Vagina (tissue), 2 donors: ENCODE measurements at regions not wholly inside any gene's neighbourhood (a gene's known extent, or its start where the extent isn't known, plus 50 kb on each side); places are given as distances from the start of the nearest gene placed in this dataset.

Experiments
- DNase-seq, 2 donors: peaks; one replicate each; pipeline ENCODE4 v3.0.0-alpha.2; 2017; ENCODE audit errors: extremely low spot score in 2 of 2
- H3K27ac ChIP-seq: fragments of 200-600 bp; sonication (generic); one replicate; pipeline ENCODE4 v1.5.1; 2019
- H3K27me3 ChIP-seq: fragments of 200-600 bp; sonication (generic); one replicate; pipeline ENCODE4 v1.5.1; 2019
- H3K36me3 ChIP-seq, 2 donors: fragments of 200-600 bp; sonication (generic); one replicate each; pipeline ENCODE4 v1.5.1; 2017 to 2019
- H3K4me1 ChIP-seq: fragments of 200-600 bp; sonication (generic); one replicate; pipeline ENCODE4 v1.5.1; 2019
- H3K4me3 ChIP-seq, 2 donors: fragments of 200-600 bp; sonication (generic); 1 replicate in 1 of 2; 2 replicates in 1 of 2; pipeline ENCODE4 v1.5.1; 2016 to 2019
- H3K9me3 ChIP-seq: fragments of 200-600 bp; sonication (generic); one replicate; pipeline ENCODE4 v1.5.1; 2019
- POLR2A ChIP-seq, 2 donors: fragments of 450-650 bp; IDR thresholded peaks; one replicate each; pipeline ENCODE4 v1.6.1; 2017; ENCODE audit warnings: antibody characterized with exemption in 2 of 2, mild to moderate bottlenecking in 2 of 2, moderate library complexity in 2 of 2
- POLR2AphosphoS5 ChIP-seq, 2 donors: sonication (generic); formaldehyde crosslinking; IDR thresholded peaks; one replicate each; pipeline ENCODE4 v1.9.0; 2017; ENCODE audit warnings: antibody characterized with exemption in 2 of 2, mild to moderate bottlenecking in 2 of 2, low read depth in 1 of 2; ENCODE audit not compliant: insufficient read depth in 1 of 2
- intact Hi-C: fragments of 100-400 bp; cut with DNase I; formaldehyde crosslinking; loops from one replicate; pipeline ENCODE4 v1.15.1; 2023
- TF ChIP-seq, protein P1 (sequence below), 3 experiments: fragments of 450-650 bp in 2 of 3; fragments of 200-600 bp in 1 of 3; sonication (generic) in 1 of 3; IDR thresholded peaks; one replicate each; pipeline ENCODE4 v1.5.1; 2017 to 2019; ENCODE audit warnings: antibody characterized with exemption in 3 of 3, mild to moderate bottlenecking in 2 of 3, moderate library complexity in 2 of 3

DNA sequence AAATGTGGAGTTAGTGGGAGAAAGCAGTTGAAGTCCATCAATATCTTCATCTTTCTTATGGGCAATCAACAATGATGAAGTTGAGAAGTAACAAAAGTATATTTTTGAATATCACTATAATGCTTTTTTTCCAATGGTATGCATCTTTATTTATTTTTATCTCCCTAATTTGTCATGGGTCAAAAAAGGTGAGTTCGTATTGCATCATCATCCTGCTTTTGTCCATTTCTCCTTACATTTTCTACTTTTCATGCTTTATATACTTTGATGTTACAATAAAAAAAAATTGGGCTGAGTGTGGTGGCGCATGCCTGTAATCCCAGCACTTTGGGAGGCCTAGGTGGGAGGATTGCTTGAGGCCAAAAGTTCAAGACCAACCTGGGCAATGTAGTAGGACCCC, 101.2 kb upstream of the STXBP5 start:
- Histone ChIP-seq H3K27me3 (no peaks in the 10 kb centered on the region), H3K9me3 (no peaks in the 10 kb centered on the region), H3K36me3 (no peaks in the 10 kb centered on the region), H3K27ac (no peak overlapping the region), H3K4me1 (no peaks in the 10 kb centered on the region), H3K4me3 (no peak overlapping the region)
- TF ChIP-seq, protein P1, sequence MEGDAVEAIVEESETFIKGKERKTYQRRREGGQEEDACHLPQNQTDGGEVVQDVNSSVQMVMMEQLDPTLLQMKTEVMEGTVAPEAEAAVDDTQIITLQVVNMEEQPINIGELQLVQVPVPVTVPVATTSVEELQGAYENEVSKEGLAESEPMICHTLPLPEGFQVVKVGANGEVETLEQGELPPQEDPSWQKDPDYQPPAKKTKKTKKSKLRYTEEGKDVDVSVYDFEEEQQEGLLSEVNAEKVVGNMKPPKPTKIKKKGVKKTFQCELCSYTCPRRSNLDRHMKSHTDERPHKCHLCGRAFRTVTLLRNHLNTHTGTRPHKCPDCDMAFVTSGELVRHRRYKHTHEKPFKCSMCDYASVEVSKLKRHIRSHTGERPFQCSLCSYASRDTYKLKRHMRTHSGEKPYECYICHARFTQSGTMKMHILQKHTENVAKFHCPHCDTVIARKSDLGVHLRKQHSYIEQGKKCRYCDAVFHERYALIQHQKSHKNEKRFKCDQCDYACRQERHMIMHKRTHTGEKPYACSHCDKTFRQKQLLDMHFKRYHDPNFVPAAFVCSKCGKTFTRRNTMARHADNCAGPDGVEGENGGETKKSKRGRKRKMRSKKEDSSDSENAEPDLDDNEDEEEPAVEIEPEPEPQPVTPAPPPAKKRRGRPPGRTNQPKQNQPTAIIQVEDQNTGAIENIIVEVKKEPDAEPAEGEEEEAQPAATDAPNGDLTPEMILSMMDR (IDR thresholded peaks at IDR 0.05) = no peak
- TF ChIP-seq POLR2AphosphoS5 (IDR thresholded peaks at IDR 0.05; ENCODE audit: insufficient read depth in 1 of 2, low read depth in 1 of 2) (no peak), POLR2A (IDR thresholded peaks at IDR 0.05) (no peak)
- intact Hi-C loops = no loop called here
- no peak for DNase-seq

DNA sequence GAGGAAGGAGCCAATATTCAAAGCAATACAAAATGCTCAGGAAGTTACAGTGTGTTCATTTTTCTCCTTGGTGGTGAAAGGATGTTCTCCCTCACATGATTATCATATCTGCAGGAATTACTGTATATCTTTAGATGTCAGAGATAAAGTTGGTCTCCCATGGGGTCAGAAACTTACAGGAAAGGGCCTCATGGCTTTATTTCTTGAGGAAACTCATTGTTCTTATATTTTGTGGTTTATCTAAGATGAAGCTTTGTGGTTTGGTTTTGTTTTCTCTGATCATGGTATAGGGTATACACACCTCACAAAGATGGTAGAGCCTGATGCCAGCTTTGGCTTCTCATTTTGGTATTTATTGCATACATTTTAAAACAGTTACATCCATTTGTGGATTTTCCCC, 100.5 kb upstream of the STXBP5 start:
- no peak for DNase-seq
- Histone ChIP-seq H3K4me1 (no peaks in the 10 kb centered on the region), H3K27ac (no peak overlapping the region), H3K27me3 (no peaks in the 10 kb centered on the region), H3K9me3 (no peaks in the 10 kb centered on the region), H3K36me3 (no peaks in the 10 kb centered on the region), H3K4me3 (no peak overlapping the region)
- intact Hi-C loops = no loop called here
- TF ChIP-seq, protein P1 (IDR thresholded peaks at IDR 0.05) = no peak
- no peak for TF ChIP-seq POLR2A (IDR thresholded peaks at IDR 0.05)
- TF ChIP-seq POLR2AphosphoS5 (IDR thresholded peaks at IDR 0.05; ENCODE audit: insufficient read depth in 1 of 2, low read depth in 1 of 2) = no peak

- H3K27me3 ChIP-seq = no peaks in the 10 kb centered on the region
These were observed 98.4 kb upstream of the STXBP5 start for GRCh38 chr6:147105786-147106185.

DNA sequence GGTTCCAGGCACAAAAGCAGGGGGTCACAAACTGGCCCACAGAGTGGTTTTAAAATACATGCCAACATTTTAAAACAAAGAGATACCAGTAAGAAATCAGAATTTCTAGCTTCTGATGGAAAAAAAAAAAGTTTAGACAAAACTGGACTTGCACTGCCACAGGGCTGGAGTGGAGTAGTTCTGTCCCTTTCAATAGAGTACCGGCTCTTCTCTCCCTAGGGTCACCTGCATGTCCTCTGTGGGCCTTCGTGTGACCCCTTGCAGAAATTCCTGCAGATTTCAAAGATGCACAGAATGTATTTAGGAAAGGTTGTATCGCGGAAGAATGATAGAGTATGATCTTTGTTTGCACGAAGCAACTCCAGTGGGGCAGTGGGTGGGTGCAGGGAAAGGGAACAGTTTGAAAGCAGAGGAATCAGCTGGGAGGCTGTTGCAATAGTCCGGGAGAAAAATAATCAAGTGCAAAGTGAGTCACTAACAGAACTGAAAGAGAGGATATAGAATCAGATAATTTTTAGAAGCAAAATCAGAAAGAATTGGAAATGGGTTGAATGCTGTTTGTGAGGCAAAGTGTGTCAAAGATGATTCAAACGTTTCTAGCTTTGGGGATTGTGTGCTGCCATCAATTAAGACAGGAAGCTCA, 97.3 kb upstream of the STXBP5 start:
- no peak for TF ChIP-seq POLR2AphosphoS5 (IDR thresholded peaks at IDR 0.05; ENCODE audit: insufficient read depth in 1 of 2, low read depth in 1 of 2)
- no peak for TF ChIP-seq POLR2A (IDR thresholded peaks at IDR 0.05)
- TF ChIP-seq, protein P1 (IDR thresholded peaks at IDR 0.05) = no peak
- intact Hi-C loops = no loop called here
- no peaks in the 10 kb centered on the region for H3K36me3 ChIP-seq
- H3K27me3 ChIP-seq = no peaks in the 10 kb centered on the region
- H3K4me1 ChIP-seq = no peaks in the 10 kb centered on the region
- no peak for DNase-seq
- H3K9me3 ChIP-seq = no peaks in the 10 kb centered on the region
- H3K27ac ChIP-seq = no peak overlapping the region
- no peak overlapping the region for H3K4me3 ChIP-seq

More at GRCh38 chr6:147105786-147106185, 98.4 kb upstream of the STXBP5 start:
- H3K36me3 ChIP-seq = no peaks in the 10 kb centered on the region
- no peak for DNase-seq
- H3K4me3 ChIP-seq = no peak overlapping the region
- no peaks in the 10 kb centered on the region for H3K4me1 ChIP-seq
- no peaks in the 10 kb centered on the region for H3K9me3 ChIP-seq
- no peak overlapping the region for H3K27ac ChIP-seq
- TF ChIP-seq, protein P1 (IDR thresholded peaks at IDR 0.05) = no peak
- TF ChIP-seq POLR2A (IDR thresholded peaks at IDR 0.05) = no peak
- no peak for TF ChIP-seq POLR2AphosphoS5 (IDR thresholded peaks at IDR 0.05; ENCODE audit: insufficient read depth in 1 of 2, low read depth in 1 of 2)
- intact Hi-C loops = no loop called here

DNA sequence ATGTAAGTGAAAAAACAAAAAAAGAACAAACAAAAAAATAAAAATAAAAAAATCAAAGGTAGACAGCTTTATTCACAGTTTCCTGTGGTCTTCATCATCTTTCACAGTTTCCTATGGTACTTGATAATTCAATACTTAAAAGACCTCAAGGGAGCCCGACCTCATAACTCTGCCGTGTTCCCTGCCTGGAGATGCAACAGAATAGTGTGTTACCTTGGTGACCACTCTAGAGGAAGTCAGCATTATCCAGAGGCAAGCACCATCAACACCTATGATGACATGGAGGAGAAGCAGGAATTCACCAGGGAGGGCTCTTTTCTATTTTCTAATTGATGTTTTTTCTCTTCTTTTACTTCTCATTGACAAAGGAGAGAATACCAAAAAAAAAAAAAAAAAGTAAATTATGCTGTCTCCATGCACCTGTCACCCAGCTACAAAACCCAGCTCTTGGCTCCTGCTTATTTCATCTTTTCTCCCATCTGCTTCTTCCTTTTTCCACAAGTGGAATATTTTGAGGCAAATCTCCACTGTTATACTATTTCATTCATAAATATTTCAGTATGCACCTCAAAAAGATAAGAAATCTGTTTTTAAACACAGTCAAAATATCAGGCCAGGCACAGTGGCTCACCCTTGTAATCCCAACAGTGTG, 95.8 kb upstream of the STXBP5 start:
- Histone ChIP-seq H3K4me1 (no peaks in the 10 kb centered on the region), H3K4me3 (no peak overlapping the region), H3K27ac (no peak overlapping the region), H3K27me3 (no peaks in the 10 kb centered on the region), H3K9me3 (no peaks in the 10 kb centered on the region), H3K36me3 (no peaks in the 10 kb centered on the region)
- DNase-seq = no peak
- intact Hi-C loops = no loop called here
- no peak for TF ChIP-seq POLR2AphosphoS5 (IDR thresholded peaks at IDR 0.05; ENCODE audit: insufficient read depth in 1 of 2, low read depth in 1 of 2)
- TF ChIP-seq, protein P1 (IDR thresholded peaks at IDR 0.05) = no peak
- no peak for TF ChIP-seq POLR2A (IDR thresholded peaks at IDR 0.05)
